ENCODE measurements at regions not wholly inside any gene's neighbourhood (a gene's known extent, or its start where the extent isn't known, plus 50 kb on each side); places are given as distances from the start of the nearest gene placed in this dataset.

DNA sequence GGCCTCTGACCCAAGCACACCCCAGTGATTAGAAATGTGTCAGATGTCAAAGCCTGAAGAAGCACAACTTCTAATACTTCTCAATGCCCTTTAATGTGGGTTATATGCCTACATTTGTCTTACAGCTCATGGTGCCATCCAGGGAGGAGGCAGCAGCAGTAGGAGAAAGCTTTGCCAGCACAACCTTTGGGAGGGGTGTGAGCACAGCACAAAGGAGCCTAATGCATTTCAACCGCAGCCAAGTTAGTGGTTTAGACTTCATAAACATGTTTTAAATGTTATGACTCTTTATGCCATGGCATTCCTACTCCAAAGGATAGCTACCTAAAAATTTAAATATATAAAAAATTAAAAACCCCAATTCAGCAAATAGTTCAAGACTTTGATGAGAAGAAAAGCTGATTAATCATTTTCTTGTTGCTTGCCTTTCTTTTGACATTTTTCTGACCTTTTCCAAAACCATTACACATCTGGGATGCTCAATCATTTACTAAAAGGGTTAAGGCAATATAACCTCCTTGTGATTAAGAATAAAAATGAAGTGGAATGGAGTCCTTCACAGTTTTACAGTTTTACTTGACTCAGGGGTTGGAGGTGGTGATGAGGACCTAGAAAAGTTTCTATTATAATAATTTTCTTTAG is 142.7 kb downstream of the DLEU7 start:
- intact Hi-C loops (cut with DNase I; ENCODE audit: low total_unique reads), result no loop called here
- H3K9me3 ChIP-seq, result no peaks in the 10 kb centered on the region
- H3K27me3 ChIP-seq, result no peaks in the 10 kb centered on the region
- H3K27ac ChIP-seq, result no peak overlapping the region
- no peak for DNase-seq
- peaks cover 0 to 16% (median 6%) of the 10 kb centered on the region in 4 donors for H3K4me1 ChIP-seq
- H3K4me3 ChIP-seq, result no peak overlapping the region
- H3K36me3 ChIP-seq, result no peaks in the 10 kb centered on the region
- TF ChIP-seq POLR2AphosphoS5 (IDR thresholded peaks at IDR 0.05) (no peak), POLR2A (IDR thresholded peaks at IDR 0.05) (no peak), EP300 (IDR thresholded peaks at IDR 0.05) (no peak)
- TF ChIP-seq, protein P1, sequence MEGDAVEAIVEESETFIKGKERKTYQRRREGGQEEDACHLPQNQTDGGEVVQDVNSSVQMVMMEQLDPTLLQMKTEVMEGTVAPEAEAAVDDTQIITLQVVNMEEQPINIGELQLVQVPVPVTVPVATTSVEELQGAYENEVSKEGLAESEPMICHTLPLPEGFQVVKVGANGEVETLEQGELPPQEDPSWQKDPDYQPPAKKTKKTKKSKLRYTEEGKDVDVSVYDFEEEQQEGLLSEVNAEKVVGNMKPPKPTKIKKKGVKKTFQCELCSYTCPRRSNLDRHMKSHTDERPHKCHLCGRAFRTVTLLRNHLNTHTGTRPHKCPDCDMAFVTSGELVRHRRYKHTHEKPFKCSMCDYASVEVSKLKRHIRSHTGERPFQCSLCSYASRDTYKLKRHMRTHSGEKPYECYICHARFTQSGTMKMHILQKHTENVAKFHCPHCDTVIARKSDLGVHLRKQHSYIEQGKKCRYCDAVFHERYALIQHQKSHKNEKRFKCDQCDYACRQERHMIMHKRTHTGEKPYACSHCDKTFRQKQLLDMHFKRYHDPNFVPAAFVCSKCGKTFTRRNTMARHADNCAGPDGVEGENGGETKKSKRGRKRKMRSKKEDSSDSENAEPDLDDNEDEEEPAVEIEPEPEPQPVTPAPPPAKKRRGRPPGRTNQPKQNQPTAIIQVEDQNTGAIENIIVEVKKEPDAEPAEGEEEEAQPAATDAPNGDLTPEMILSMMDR (IDR thresholded peaks at IDR 0.05), result no peak
- WGBS, 5 donors, result 47 to 74% (median 60%) methylated on average over 1 of the region's 1 CpG

DNA sequence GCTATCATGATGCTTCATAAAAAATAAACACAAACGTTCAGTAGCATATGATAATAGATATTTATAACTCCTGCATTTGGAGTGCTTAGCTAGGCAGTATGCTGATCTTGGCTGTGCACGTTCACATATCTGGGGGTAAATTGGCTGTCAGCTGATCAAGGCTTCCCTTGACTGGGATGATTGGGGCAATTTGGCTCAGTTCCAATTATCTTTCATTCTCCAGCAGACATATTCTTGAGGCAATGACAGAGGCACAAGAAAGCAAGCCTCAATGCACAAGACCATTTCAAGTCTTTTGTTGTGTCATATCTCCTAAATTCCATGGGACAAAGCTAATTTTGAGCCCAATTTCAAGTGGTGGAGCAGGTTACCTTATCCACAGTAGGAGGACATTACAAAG is 142.0 kb downstream of the DLEU7 start:
- H3K27ac ChIP-seq, result no peak overlapping the region
- no peaks in the 10 kb centered on the region for H3K9me3 ChIP-seq
- TF ChIP-seq POLR2A (IDR thresholded peaks at IDR 0.05) (no peak), POLR2AphosphoS5 (IDR thresholded peaks at IDR 0.05) (no peak), EP300 (IDR thresholded peaks at IDR 0.05) (no peak)
- TF ChIP-seq, protein P1 (IDR thresholded peaks at IDR 0.05), result no peak
- intact Hi-C loops (cut with DNase I; ENCODE audit: low total_unique reads), result no loop called here
- H3K36me3 ChIP-seq, result no peaks in the 10 kb centered on the region
- DNase-seq, result no peak
- H3K4me3 ChIP-seq, result no peak overlapping the region
- WGBS, 5 donors, result 47 to 60% (median 59%) methylated on average over 2 of the region's 2 CpGs
- H3K4me1 ChIP-seq, result peaks cover 0 to 16% (median 6%) of the 10 kb centered on the region in 4 donors
- H3K27me3 ChIP-seq, result no peaks in the 10 kb centered on the region

DNA sequence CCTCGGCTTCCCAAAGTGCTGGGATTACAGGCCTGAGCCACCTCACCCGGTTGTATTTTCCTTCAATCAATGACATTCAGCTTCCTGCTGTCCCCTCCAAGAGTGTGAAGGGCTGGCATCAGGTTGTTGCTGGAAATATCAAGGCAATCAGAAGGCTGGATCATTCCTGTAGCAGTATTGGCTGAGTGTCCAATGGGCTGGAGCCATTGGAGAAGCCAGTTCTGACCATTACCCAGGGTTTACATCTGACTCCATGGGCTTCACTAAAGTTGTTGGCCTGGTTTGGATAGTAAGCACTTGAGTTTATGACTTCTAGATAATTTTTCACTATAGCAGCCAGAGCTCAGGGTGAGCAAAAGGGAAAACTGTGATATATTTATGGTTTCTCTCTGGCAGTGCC is 137.0 kb downstream of the DLEU7 start:
- Histone ChIP-seq H3K9me3 (no peaks in the 10 kb centered on the region), H3K27me3 (no peaks in the 10 kb centered on the region), H3K4me3 (no peak overlapping the region), H3K36me3 (no peaks in the 10 kb centered on the region), H3K4me1 (no peaks in the 10 kb centered on the region), H3K27ac (no peak overlapping the region)
- no peak for DNase-seq
- intact Hi-C loops (cut with DNase I; ENCODE audit: low total_unique reads), result no loop called here
- TF ChIP-seq EP300 (IDR thresholded peaks at IDR 0.05), result no peak
- no peak for TF ChIP-seq POLR2AphosphoS5 (IDR thresholded peaks at IDR 0.05)
- 80 to 97% (median 95%) methylated on average over 2 of the region's 2 CpGs for whole genome bisulfite sequencing, 5 donors

DNA sequence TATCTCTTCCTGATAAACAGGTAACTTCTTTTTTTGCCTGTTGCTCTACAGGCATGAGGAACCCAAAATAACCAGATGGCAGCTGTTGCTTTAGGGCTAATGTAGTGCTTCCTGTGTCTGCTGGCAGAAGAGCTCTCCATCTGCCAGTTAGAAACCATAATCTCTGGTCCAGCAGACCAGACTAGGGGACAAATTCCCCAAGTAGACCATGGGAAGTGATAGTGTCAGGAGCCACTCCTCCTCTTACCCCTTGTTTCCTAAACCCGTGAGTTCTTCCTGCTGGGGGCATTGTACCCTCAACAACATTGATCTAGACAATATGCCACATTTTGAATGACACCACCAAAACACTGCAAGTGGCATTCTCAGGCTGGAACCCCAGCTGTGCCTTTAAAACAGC is 135.9 kb downstream of the DLEU7 start:
- TF ChIP-seq EP300 (IDR thresholded peaks at IDR 0.05), result no peak
- no peak for TF ChIP-seq POLR2A (IDR thresholded peaks at IDR 0.05)
- TF ChIP-seq POLR2AphosphoS5 (IDR thresholded peaks at IDR 0.05), result no peak
- TF ChIP-seq, protein P1 (IDR thresholded peaks at IDR 0.05), result no peak
- no peak overlapping the region for H3K27ac ChIP-seq
- no peaks in the 10 kb centered on the region for H3K27me3 ChIP-seq
- no peaks in the 10 kb centered on the region for H3K36me3 ChIP-seq
- H3K4me3 ChIP-seq, result no peak overlapping the region
- 76 to 91% (median 88%) methylated on average over 1 of the region's 1 CpG for whole genome bisulfite sequencing, 5 donors
- DNase-seq, result no peak
- peaks cover 0 to 6% (median 2%) of the 10 kb centered on the region in 4 donors for H3K4me1 ChIP-seq
- intact Hi-C loops (cut with DNase I; ENCODE audit: low total_unique reads), result no loop called here
- H3K9me3 ChIP-seq, result no peaks in the 10 kb centered on the region

DNA sequence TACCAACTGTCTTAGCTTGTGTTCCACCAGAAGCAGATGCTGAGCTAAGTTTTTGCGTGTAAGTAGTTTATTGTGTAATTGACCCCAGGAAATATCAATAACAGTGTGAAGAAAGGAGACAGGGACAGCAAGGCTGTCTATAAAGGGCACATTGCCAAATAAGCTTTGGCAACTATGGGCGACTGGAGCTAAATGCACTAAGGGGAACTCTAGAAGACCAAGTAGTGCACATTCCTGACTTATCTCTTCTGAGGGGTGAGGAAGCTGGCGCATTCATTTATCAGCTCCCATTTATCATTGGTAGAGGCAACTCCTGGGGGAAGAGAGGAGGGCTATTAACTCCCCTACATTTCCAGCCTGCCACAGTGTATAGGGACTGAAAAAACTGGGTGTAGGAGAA is 135.0 kb downstream of the DLEU7 start:
- no peaks in the 10 kb centered on the region for H3K27me3 ChIP-seq
- TF ChIP-seq, protein P1 (IDR thresholded peaks at IDR 0.05), result no peak
- TF ChIP-seq POLR2AphosphoS5 (IDR thresholded peaks at IDR 0.05), result no peak
- TF ChIP-seq POLR2A (IDR thresholded peaks at IDR 0.05), result no peak
- no peak for TF ChIP-seq EP300 (IDR thresholded peaks at IDR 0.05)

More for the DNA sequence above, 135.0 kb downstream of the DLEU7 start:
- H3K36me3 ChIP-seq, result no peaks in the 10 kb centered on the region
- intact Hi-C loops (cut with DNase I; ENCODE audit: low total_unique reads), result no loop called here
- WGBS, 5 donors, result 52 to 64% (median 62%) methylated on average over 3 of the region's 3 CpGs
- no peak overlapping the region for H3K4me3 ChIP-seq
- no peak overlapping the region for H3K27ac ChIP-seq
- DNase-seq, result no peak
- H3K9me3 ChIP-seq, result no peaks in the 10 kb centered on the region
- peaks cover 0 to 14% (median 3%) of the 10 kb centered on the region in 4 donors for H3K4me1 ChIP-seq
